ENCODE measurements at regions not wholly inside any gene's neighbourhood (a gene's known extent, or its start where the extent isn't known, plus 50 kb on each side); places are given as distances from the start of the nearest gene placed in this dataset.
"Not testable (repeated sequence)": the region's sequence is repeated elsewhere in the genome, so short reads cannot be mapped to it uniquely, and the experiment has no call there.

- DNase-seq (ENCODE audit: low read depth) = no peak
These were observed 367.3 kb downstream of the UTRN start for GRCh38 chr6:144652292-144652891.

- no peak for DNase-seq (ENCODE audit: low read depth)
These were observed 368.9 kb downstream of the UTRN start for GRCh38 chr6:144653885-144654505.

GRCh38 chr6:144654506-144654905 lies 369.4 kb downstream of the UTRN start:
- no peak for DNase-seq (ENCODE audit: low read depth)

GRCh38 chr6:144655376-144655775 lies 370.2 kb downstream of the UTRN start:
- DNase-seq (ENCODE audit: low read depth) = no peak

GRCh38 chr6:144657691-144658090 lies 372.6 kb downstream of the UTRN start:
- peak; percentile 78 for DNase-seq (ENCODE audit: low read depth)

DNA sequence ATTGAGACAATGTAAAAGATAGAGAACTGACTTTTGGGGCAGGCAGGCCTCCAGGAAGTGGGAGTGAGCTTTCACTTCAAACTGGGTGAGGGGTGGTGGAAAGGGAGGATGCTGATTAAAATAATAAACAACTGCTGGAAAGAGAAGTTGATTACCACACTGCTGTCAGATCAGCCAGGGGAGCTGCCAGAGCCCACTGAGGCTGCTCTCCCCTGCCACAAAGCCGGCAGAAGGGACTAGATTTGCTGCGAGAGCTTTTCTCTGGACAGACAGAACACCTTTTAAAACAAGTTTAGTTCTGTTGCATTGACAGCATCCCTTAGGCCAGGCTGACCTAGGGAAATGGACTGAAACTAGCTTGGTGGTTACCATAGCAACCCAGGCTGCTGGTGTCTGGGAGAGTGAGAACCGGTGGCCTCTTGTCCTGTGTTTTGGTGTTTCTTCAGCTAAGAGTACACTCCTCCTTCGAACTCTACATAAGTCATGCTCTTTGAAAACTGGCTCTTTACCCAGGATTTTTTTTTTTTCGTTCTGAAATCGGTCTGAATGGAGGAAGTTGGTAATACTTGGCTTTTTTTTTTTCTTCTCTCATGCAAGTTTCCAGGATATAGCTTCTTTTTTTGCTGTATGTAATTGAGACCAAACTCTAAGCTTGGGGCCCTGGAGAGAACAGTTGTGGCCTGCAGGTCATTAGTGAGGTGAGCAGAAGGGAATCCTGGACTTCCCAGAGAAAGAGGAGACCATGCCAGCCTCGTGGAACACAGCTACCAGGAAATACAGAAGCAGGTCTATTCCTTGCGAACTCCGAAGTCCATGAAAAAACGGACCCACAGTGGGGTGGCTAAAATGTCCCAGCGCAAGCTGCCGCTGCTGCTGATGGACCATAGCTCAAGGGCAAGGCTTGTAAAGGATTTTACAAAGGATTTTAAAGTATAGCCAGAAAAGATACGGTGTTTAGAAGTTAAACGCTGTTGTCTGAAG lies 374.4 kb downstream of the UTRN start:
- peak; percentile 90 for DNase-seq (ENCODE audit: low read depth)

- peak; percentile 17 for DNase-seq (ENCODE audit: low read depth)
These were observed 375.5 kb downstream of the UTRN start for GRCh38 chr6:144660561-144661115.

DNA sequence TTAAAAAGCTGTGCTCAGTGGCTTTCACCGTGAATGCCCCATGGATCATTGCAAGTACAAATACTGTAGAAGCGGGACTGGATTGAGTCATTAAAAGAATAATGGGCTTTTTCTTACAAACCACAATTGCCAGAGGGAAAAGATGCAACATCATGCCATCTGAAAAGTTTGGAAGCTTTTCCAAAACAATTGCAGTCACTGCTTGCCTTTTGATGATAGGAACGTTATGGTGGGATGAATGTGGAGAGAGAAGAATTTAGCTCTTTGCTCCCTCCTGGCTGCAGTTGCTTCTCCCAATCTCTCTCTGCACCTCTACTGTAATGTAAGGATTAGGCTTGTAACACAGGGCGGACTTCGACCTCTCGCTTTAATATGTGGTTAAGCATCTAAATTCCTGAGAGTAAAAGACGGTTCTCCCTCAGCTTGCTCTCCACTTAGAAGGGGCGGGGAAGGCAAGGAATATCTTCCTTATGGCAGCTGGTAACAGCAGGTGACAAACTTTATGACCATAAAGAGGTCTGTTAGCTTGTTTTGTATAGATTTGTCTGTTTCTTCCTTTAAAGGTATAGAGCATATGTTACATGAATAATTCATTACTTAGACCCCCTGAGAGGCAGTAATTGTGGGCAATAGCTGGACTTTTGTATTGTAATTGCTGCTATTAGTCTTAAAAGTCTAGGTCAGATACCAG lies 376.1 kb downstream of the UTRN start:
- DNase-seq (ENCODE audit: low read depth) = peak; percentile 91

DNA sequence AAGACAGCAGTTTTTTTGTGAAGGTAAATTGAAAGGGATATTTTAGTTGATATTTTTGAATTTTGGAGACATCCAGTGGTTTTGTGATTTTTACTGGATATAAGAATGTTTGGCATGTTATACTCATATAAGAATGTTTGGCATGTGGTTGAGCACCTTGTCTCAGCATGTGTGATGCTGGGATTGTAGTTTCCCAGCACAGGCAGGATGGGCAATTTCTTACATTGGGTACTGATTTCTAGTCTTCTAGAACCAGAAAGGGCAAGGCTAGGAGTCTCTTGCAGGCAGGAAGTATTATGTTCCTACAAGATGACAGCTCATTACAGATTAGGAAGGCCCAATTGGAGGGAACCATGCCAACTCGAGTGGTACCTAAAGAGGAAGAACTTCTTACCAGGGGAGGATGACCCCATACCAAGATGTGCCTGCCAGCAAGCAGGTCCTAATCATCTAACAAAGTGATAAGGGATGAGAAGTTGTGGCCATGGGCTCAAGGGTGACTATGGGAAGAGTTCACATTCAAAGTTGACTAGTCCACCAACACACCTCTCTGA lies 377.8 kb downstream of the UTRN start:
- DNase-seq (ENCODE audit: low read depth) = peak; percentile 24

- no peak for DNase-seq (ENCODE audit: low read depth)
These were observed 379.1 kb downstream of the UTRN start for GRCh38 chr6:144664281-144664680.

GRCh38 chr6:144664947-144665346 lies 379.8 kb downstream of the UTRN start:
- no peak for DNase-seq (ENCODE audit: low read depth)

- no peak for DNase-seq (ENCODE audit: low read depth)
These were observed 380.9 kb downstream of the UTRN start for GRCh38 chr6:144665932-144666450.

DNA sequence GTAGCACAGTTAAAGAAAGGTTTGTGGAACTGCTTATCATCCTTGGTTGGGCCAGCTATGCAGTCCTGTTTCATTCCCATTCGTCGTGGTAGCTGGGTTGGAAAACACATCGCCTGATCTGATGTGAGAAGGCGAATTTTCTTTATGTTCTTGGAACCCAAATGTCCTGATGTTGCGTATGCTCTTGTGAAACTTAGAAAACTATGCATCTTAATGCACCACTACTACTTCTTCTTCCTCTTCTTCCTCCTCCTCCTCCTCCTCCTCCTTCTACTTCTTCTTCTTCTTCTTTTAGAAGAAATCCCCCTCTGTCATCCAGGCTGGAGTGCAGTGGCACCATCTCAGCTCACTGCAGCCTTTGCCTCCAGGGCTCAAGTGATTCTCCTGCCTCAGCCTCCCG lies 381.6 kb downstream of the UTRN start:
- DNase-seq (ENCODE audit: low read depth) = no peak

- DNase-seq (ENCODE audit: low read depth) = no peak
These were observed 382.7 kb downstream of the UTRN start for GRCh38 chr6:144667532-144668503.

DNA sequence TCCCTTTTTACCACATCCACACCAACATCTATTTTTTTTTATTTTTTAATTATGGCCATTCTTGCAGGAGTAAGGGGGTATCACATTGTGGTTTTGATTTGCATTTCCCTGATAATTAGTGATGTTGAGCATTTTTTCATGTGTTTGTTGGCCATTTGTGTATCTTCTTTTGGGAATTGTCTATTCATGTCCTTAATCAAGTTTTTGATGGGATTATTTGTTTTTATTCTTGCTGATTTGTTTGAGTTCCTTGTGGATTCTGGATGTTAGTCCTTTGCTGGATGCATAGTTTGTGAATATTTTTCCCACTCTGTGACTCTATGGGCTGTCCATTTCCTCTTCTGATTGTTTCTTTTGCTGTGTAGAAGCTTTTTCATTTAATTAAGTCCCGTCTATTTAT lies 385.1 kb downstream of the UTRN start:
- not testable (repeated sequence) for DNase-seq (ENCODE audit: low read depth)

DNA sequence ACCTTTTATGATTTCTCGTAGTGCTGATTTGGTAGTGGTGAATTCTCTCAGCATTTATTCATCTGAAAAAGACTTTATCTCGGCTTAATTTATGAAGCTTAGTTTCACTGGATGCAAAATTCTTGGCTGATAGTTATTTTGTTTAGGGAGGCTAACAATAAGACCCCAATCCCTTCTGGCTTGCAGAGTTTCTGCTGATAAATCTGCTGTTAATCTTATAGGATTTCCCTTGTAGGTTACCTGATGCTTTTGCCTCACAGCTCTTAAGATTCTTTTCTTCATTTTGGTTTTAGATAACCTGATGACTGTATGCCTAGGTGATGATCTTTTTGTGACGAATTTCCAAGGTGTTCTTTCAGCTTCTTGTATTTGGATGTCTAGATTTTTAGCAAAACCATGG lies 388.7 kb downstream of the UTRN start:
- peak; percentile 16 for DNase-seq (ENCODE audit: low read depth)

GRCh38 chr6:144675231-144675861 lies 390.2 kb downstream of the UTRN start:
- peak; percentile 96 for DNase-seq (ENCODE audit: low read depth)

GRCh38 chr6:144676310-144676709 lies 391.2 kb downstream of the UTRN start:
- DNase-seq (ENCODE audit: low read depth) = not testable (repeated sequence)

DNA sequence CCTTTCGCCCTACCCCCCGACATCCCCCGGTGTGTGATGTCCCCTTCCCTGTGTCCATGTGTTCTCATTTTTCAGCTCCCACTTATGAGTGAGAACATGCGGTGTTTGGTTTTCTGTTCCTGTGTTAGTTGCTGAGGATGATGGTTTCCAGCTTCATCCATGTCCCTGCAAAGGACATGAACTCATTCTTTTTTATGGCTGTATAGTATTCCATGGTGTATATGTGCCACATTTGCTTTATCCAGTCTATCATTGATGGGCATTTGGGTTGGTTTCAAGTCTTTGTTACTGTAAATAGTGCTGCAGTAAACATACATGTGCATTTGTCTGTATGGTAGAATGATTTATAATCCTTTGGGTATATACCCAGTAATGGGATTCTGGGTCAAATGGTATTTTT lies 392.1 kb downstream of the UTRN start:
- DNase-seq (ENCODE audit: low read depth) = not testable (repeated sequence)

Measured in M059J (cell line).